ENCODE measurements at regions not wholly inside any gene's neighbourhood (a gene's known extent, or its start where the extent isn't known, plus 50 kb on each side); places are given as distances from the start of the nearest gene placed in this dataset.

DNA sequence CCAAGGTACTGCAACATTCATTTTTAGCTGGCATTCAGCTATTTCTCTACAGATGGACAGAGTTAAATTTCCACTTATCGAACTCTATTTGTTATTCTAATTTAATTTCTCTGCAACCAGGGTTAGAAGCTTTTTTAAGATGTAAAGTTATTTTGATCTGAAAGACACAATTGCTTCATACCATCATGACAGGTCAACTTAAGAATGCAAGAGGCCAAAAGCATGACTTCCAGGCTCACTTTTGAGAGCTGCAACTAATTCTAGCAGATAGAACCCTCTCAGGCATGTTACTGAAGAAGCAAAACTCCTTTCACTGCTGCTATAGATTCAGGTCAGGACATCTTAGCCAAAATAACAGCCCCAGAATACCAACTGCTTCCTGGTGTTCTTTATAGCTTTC, 86.5 kb upstream of the GALNT18 start:
- peak; percentile 26 for DNase-seq (ENCODE audit: low read depth)
- H3K4me3 ChIP-seq (ENCODE audit: low read length), result no peak overlapping the region
- TF ChIP-seq, protein P1, sequence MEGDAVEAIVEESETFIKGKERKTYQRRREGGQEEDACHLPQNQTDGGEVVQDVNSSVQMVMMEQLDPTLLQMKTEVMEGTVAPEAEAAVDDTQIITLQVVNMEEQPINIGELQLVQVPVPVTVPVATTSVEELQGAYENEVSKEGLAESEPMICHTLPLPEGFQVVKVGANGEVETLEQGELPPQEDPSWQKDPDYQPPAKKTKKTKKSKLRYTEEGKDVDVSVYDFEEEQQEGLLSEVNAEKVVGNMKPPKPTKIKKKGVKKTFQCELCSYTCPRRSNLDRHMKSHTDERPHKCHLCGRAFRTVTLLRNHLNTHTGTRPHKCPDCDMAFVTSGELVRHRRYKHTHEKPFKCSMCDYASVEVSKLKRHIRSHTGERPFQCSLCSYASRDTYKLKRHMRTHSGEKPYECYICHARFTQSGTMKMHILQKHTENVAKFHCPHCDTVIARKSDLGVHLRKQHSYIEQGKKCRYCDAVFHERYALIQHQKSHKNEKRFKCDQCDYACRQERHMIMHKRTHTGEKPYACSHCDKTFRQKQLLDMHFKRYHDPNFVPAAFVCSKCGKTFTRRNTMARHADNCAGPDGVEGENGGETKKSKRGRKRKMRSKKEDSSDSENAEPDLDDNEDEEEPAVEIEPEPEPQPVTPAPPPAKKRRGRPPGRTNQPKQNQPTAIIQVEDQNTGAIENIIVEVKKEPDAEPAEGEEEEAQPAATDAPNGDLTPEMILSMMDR (IDR thresholded peaks at IDR 0.05; ENCODE audit: insufficient read depth, low read depth, low read length, missing control alignments), result no peak

DNA sequence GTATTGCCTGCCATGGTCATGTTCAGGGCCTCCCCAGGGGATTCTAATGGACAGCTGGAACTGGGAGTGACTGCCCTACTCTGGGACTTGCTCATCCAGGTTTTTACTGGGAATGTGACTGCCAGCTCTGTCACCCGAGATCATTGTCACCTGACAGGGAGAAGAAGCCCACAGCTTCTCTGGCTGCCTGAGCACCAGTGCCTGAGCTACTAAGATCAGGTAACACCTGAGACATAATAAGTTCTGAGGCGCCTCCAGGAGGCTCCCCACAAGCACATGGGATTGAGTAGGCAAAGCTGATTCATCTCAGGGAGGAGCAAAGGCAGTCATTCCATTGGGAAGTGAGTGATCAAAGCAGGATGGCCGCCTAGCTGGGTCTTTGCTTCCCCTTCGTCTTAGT, 84.2 kb upstream of the GALNT18 start:
- TF ChIP-seq, protein P1 (IDR thresholded peaks at IDR 0.05; ENCODE audit: insufficient read depth, low read depth, low read length, missing control alignments), result peak; percentile 17
- no peak overlapping the region for H3K4me3 ChIP-seq (ENCODE audit: low read length)
- peak; percentile 84 for DNase-seq (ENCODE audit: low read depth)

DNA sequence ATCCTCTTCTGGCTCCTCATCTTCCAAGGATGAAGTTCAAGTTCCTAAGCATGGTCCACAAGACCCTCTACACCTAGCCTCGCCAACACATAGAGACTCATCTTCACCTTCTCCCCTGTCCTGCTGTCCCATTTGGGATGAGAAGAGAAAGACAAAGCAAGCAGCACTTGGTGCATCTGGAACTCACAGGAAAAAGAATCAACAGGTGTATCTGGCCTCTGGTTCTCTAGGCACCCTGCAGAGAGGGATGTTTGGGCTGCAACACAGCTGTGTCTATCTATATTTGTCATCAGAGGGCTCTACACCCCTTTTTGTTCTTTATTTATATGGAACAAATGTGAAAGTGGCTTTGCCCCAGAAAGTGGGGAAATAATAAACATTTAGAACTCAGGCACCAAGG, 82.1 kb upstream of the GALNT18 start:
- no peak overlapping the region for H3K4me3 ChIP-seq (ENCODE audit: low read length)
- TF ChIP-seq, protein P1 (IDR thresholded peaks at IDR 0.05; ENCODE audit: insufficient read depth, low read depth, low read length, missing control alignments), result no peak
- no peak for DNase-seq (ENCODE audit: low read depth)

DNA sequence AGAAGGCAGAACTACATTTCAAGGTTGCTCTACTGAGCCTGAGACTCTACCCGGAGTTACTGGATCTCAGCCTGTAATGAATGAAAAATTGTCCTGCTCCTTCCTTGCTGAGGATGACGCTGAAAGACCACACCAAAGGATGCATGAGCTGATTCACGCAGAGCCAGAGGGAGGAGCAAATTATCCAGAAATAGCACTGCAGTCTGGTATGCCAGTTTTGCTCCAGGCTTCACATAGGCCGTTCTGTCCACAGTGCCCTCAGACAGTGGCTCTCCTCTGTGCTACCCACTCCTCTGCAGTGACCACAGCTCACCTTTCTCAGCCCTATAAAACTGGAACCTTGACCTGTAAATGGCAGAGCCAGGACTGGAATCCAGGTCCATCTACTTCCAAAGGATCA, 79.3 kb upstream of the GALNT18 start:
- H3K4me3 ChIP-seq (ENCODE audit: low read length), result no peak overlapping the region
- DNase-seq (ENCODE audit: low read depth), result peak; percentile 45
- TF ChIP-seq, protein P1 (IDR thresholded peaks at IDR 0.05; ENCODE audit: insufficient read depth, low read depth, low read length, missing control alignments), result no peak

DNA sequence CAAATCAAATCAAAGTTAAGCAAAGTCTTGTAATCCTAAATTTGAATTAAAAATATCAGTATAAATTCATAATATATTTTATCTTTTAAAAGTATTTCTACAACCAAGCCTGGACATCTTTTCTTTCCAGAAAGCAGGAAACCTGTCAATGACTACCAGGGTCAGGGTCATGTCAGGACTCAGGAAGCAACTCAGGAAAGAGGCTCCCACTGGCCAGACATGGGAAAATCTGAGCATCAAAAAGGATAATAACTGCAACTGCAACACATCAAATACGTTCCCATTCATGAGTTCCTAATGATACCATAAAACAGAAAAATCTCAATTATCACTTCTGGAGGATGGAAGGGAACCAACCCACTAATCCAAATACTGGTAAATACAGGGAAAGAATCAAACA, 76.0 kb upstream of the GALNT18 start:
- H3K4me3 ChIP-seq (ENCODE audit: low read length), result no peak overlapping the region
- TF ChIP-seq, protein P1 (IDR thresholded peaks at IDR 0.05; ENCODE audit: insufficient read depth, low read depth, low read length, missing control alignments), result no peak
- DNase-seq (ENCODE audit: low read depth), result no peak

DNA sequence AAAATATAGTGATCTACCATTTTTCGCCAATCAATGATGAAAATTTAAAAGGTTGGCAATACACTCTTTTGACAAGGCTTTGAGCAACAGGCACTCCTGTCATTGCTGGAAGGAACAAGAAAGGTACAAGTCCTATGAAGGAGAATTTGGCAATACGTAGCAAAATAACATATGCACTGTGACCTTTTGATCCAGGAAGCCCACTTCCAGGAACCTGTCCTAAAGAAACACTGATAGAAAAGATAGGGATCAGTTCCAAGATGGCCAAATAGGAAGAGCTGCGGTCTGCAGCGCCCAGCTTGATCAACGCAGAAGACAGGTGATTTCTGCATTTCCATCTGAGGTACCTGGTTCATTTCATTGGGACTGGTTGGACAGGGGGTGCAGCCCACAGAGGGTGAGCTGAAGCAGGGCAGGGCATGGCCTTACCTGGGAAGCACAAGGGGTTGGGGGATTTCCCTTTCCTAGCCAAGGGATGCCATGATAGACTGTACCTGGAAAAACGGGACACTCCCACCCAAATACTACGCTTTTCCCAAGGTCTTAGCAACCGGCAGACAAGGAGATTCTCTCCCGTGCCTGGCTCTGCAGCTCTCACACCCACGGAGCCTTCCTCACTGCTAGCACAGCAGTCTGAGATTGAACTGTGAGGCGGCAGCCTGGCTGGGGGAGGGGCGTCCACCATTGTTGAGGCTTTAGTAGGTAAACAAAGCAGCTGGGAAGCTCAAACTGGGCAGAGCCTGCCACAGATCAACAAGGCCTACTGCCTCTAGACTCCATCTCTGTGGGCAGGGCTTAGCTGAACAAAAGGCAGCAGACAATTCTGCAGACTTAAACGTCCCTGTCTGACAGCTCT, 69.7 kb upstream of the GALNT18 start:
- TF ChIP-seq, protein P1 (IDR thresholded peaks at IDR 0.05; ENCODE audit: insufficient read depth, low read depth, low read length, missing control alignments), result no peak
- H3K4me3 ChIP-seq (ENCODE audit: low read length), result no peak overlapping the region
- no peak for DNase-seq (ENCODE audit: low read depth)

DNA sequence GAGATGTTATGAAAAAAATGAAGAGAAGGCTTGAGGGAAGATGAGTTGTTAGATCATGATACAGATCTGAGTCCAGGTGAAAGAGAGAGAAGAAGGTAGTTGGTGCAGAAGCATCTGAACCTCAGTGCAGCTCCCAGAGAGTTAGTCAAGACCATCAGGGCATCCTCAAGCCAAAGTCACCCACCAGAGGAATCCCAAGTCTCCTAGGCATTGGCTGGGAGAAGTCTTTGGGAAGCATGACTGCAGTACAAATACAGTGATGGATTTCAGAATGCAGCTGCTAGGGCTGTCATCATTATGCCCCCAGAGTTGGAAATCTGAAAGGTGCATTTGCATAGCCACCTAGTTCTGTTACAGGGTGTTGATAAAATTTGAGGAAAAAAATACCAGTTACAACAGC, 59.7 kb upstream of the GALNT18 start:
- DNase-seq (ENCODE audit: low read depth), result no peak
- H3K4me3 ChIP-seq (ENCODE audit: low read length), result no peak overlapping the region
- TF ChIP-seq, protein P1 (IDR thresholded peaks at IDR 0.05; ENCODE audit: insufficient read depth, low read depth, low read length, missing control alignments), result no peak
